Gastroesophageal sphincter (tissue), 3 donors: ENCODE measurements at regions not wholly inside any gene's neighbourhood (a gene's known extent, or its start where the extent isn't known, plus 50 kb on each side); places are given as distances from the start of the nearest gene placed in this dataset.

Source experiments
- CTCF ChIP-seq, 4 experiments: fragments of 200-600 bp in 2 of 4; fragments of 450-650 bp in 2 of 4; sonication (generic) in 1 of 4; IDR thresholded peaks; one replicate each; pipeline ENCODE4 v1.5.1; 2017 to 2019; ENCODE audit warnings: antibody characterized with exemption in 4 of 4, mild to moderate bottlenecking in 2 of 4, moderate library complexity in 2 of 4
- POLR2AphosphoS5 ChIP-seq: sonication (generic); formaldehyde crosslinking; IDR thresholded peaks from one replicate; pipeline ENCODE4 v1.6.1; 2017; ENCODE audit warnings: antibody characterized with exemption

- TF ChIP-seq CTCF (IDR thresholded peaks at IDR 0.05) (no peak), POLR2AphosphoS5 (no peak)
Observed at GRCh38 chr12:107248187-107248586, 154.8 kb upstream of the CRY1 start.
